GM12875 (cell line): ENCODE measurements at regions not wholly inside any gene's neighbourhood (a gene's known extent, or its start where the extent isn't known, plus 50 kb on each side); places are given as distances from the start of the nearest gene placed in this dataset.

Experiments
- H3K4me3 ChIP-seq: one replicate; pipeline ENCODE4 v1.5.1; 2011; ENCODE audit warnings: low read depth, low read length, control low read depth
- CTCF ChIP-seq: IDR thresholded peaks from 2 replicates; pipeline ENCODE4 v1.5.1; 2011; ENCODE audit warnings: low read depth, mild to moderate bottlenecking, control low read depth, inconsistent platforms, low read length, moderate library complexity, borderline replicate concordance; ENCODE audit not compliant: insufficient read depth

DNA sequence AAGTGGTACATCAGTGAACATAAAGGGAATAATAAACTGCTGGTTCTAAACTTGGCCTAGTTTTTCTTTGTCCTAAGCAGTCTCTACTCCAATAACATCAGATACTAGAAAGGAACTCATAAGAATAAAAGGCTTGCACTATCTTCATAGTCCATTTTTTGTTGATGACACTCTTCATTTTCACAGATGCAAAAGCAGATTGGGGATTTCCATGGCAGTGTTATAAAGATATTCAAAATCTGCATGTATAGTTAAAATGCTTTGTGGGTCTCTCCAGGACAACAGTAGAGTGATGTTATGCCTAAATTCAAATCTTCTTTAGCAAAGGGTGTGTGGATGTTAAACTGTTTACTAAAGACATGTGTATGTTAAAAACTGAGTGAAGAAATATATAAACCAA is 745.8 kb downstream of the TRHDE start:
- no peak overlapping the region for H3K4me3 ChIP-seq
- TF ChIP-seq CTCF: no peak

GRCh38 chr12:73053893-73054292 is 781.7 kb downstream of the TRHDE start:
- no peak overlapping the region for H3K4me3 ChIP-seq
- TF ChIP-seq CTCF: no peak

- no peak for TF ChIP-seq CTCF
- no peak overlapping the region for H3K4me3 ChIP-seq
These were observed 785.3 kb downstream of the TRHDE start for GRCh38 chr12:73057428-73057827.

DNA sequence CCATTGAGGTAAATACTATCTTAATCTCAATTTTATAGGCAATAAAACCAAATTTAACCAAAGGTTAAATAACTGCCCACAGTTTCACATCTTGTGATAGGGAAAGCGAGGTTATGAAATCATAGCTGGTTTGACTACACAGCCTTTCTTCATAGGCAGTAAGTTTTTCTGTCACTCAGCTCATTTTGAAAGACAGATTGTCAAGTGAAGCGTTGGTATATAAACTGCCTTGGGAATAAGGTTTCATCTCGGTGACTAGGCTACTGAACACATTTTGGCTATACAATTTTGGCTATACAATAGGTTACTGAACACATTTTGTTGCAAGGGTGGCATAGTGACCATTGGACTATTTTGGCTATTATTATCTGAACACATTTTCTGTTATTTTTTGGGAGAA is 793.7 kb downstream of the TRHDE start:
- TF ChIP-seq CTCF: no peak
- H3K4me3 ChIP-seq: no peak overlapping the region

DNA sequence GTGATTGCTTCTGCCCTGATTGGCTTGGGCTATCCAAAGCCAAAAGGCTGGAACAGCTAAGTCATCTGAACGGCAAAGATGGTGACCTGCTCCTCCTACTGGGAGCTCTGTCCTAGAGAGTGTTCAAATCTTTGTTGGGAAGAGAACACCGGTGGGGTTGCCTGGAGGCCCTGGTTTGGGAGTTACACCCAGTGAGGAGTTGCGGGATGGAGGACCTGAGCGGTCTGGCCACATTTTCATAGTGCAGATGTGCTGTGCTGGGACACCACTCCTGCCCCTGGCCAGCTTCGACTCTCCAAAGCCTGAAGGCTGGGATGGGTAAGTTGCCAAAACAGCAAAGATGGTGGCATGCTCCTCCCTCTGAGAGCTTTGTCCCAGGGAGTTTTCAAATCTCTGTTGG is 795.4 kb downstream of the TRHDE start:
- TF ChIP-seq CTCF: no peak
- no peak overlapping the region for H3K4me3 ChIP-seq

DNA sequence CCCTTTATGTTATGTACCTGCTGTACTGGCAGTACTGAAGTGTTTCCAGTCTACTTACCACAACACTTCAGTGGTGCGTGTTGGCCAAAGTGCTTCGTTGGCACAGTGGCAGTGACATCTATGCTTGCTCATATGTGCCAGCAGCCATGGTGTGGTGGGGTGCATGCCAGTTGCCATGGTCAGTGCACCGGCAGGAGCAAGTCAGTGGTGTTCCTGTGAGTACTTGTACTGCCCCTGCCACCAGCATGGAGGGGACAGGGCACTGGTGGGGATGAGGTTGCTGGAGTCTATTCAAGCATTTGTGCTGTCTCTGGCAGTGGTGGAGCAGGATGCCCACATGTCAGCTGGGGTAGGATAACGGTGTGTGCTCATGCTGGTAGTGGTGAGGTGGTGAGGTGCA is 800.0 kb downstream of the TRHDE start:
- H3K4me3 ChIP-seq: no peak overlapping the region
- no peak for TF ChIP-seq CTCF

DNA sequence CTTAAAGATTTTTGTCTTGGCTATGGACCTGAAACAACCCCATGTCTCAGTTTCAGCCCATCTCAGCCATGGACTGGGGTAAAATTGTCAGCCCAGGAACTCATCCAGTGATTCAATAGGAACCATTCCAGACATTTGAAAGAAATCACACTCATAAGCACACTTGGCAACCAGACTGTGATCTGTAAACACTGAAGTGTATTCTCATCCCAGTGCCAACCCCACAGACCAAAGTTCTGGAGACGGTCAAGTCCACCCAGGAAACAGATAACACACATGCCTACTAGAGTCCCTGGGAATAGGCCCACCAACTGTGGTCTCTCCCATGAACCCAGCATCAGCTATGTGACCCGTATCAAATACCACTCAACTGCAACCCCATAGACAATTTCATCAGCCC is 804.6 kb downstream of the TRHDE start:
- H3K4me3 ChIP-seq: no peak overlapping the region
- TF ChIP-seq CTCF: no peak
